ENCODE measurements at regions not wholly inside any gene's neighbourhood (a gene's known extent, or its start where the extent isn't known, plus 50 kb on each side); places are given as distances from the start of the nearest gene placed in this dataset.

DNA sequence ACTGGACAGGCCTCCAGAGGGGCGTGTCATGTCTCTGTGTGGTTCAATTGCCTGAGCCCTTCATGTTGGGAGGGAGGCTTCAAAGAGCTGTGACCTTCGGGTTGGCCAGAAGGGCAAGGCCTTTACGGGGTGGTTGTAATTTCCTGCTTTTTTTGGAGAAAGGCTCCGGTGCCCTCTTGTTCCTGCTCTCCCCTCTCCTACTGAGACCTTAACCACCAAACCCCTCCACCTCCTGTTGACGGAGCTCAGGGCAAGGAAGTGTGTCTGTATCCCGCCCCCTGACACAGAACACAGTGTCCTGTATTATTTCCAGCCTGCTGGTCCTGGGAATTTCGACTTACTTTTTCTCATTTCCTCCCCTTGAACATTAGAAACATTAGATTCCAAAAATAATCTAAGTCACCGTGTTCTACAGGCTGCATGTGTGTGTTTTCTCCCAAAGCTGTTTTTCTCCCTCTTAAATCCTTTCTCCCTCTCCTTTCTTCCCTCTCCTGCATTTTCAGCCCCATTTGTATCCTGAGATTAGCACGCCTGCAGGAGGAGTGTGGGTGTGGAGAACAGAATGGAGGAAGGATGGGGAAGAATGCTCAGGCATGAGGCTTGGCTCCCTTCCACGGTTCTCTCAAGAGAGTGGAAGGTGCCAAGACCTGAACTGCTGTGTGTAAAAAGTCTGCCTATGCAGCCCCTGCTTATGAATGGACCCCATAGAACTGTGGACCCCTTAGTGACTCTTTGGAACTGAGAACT lies 285.4 kb upstream of the ROPN1 start:
- H3K27ac ChIP-seq (ENCODE audit: insufficient read depth, low read length, poor library complexity, severe bottlenecking), result no peak overlapping the region
- H3K4me3 ChIP-seq (ENCODE audit: insufficient read depth, low read depth, low read length, poor library complexity, severe bottlenecking), result no peak overlapping the region
- H3K36me3 ChIP-seq (ENCODE audit: control insufficient read depth, insufficient read depth, low read length), result no peaks in the 10 kb centered on the region
- H3K27me3 ChIP-seq (replicated peaks; ENCODE audit: control insufficient read depth, insufficient read depth, low read length, poor library complexity, severe bottlenecking), result no peaks in the 10 kb centered on the region
- H3K4me1 ChIP-seq (ENCODE audit: control insufficient read depth, insufficient read depth, low read length, poor library complexity, severe bottlenecking), result no peaks in the 10 kb centered on the region
- H3K9me3 ChIP-seq (ENCODE audit: control insufficient read depth, low read length), result no peaks in the 10 kb centered on the region
- no peak for DNase-seq

DNA sequence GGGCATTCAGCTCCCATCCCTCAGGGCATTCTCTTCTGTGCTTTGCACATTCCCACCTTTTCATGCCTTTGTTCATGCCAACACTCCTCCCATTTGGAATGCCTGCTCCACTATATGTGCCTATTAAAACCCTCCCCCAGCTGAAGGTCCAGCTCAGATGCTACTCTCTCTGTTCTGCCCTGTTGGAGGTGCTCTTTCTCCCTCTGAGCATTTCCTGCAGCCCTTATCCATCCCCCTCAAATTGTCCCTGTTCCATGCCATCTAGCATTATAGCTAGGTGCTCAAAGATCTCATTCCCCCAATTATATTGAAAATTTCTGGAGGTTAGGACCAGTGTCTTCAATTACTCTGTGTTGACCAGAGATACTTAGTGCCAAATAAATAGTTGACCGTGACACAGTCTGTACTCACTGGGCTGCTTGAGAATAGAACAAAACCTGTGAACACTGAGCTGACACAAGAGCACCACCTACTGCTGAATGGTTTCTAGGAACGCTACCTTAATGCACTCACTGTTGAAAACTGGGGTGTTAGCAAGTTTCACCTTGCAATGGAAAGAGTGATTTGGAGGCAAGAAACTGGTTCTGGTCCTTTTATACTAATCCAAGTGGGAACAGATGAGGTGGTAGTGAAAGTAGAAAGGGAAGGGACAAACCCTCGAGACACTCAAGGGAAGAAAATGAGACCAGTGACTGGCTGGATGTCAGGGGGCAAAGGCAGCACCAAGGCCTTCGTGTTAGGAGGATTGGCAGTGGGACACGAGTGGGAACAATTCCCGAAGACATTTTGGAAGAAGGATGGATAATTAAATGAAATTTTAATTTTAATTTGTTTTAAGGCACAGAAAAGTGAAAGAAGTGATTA lies 289.8 kb upstream of the ROPN1 start:
- DNase-seq, result no peak

DNA sequence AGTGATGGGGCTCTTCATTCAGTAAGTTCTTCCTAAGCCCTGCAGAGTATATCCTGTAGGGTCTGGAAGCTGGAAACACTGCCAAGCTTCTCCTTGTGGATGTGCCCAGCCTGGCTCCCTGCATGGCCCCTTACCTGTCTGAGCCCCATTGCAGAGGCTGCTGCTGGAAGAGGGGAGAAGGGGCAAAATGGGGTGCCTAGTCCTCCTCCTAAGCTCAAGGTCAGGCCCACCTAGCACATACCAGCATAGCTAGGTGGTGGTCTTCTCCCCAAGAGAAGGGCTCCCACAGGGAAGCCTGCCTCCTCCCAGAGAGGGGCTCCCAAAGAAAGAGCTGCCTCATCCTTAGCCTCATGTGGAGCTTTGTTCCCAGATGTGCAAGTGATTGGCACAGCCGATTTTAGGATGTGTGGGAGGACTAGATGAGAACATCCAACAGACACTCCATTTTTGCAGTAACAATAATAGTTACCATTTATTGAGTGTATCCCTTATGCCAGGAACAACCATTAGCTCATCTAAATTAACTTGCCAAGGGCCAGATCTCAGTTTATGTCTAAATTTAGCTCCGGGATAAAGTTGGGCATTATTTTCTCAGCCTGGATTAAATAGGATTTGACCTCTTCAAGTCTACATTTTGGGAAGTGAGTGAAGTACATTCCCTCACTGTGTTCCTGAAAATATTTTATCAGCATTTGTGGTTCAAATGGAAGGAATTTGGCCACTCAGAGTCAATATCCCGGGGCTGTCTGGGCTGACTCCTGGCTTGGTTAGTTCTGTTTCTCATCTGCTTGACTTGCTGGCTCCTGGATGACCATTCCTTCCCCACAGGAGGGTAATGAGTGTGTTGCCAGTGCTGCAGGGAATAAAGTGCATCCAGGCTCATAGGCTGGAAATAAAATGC lies 291.1 kb upstream of the ROPN1 start:
- H3K36me3 ChIP-seq (ENCODE audit: control insufficient read depth, insufficient read depth, low read length), result no peaks in the 10 kb centered on the region
- DNase-seq, result no peak
- no peaks in the 10 kb centered on the region for H3K4me1 ChIP-seq (ENCODE audit: control insufficient read depth, insufficient read depth, low read length, poor library complexity, severe bottlenecking)
- H3K27me3 ChIP-seq (replicated peaks; ENCODE audit: control insufficient read depth, insufficient read depth, low read length, poor library complexity, severe bottlenecking), result no peaks in the 10 kb centered on the region
- H3K9me3 ChIP-seq (ENCODE audit: control insufficient read depth, low read length), result no peaks in the 10 kb centered on the region
- H3K27ac ChIP-seq (ENCODE audit: insufficient read depth, low read length, poor library complexity, severe bottlenecking), result no peak overlapping the region
- no peak overlapping the region for H3K4me3 ChIP-seq (ENCODE audit: insufficient read depth, low read depth, low read length, poor library complexity, severe bottlenecking)

More for the DNA sequence above, 289.8 kb upstream of the ROPN1 start:
- Histone ChIP-seq H3K9me3 (ENCODE audit: control insufficient read depth, low read length) (no peaks in the 10 kb centered on the region), H3K36me3 (ENCODE audit: control insufficient read depth, insufficient read depth, low read length) (no peaks in the 10 kb centered on the region), H3K27ac (ENCODE audit: insufficient read depth, low read length, poor library complexity, severe bottlenecking) (no peak overlapping the region), H3K27me3 (replicated peaks; ENCODE audit: control insufficient read depth, insufficient read depth, low read length, poor library complexity, severe bottlenecking) (no peaks in the 10 kb centered on the region), H3K4me3 (ENCODE audit: insufficient read depth, low read depth, low read length, poor library complexity, severe bottlenecking) (no peak overlapping the region), H3K4me1 (ENCODE audit: control insufficient read depth, insufficient read depth, low read length, poor library complexity, severe bottlenecking) (no peaks in the 10 kb centered on the region)

DNA sequence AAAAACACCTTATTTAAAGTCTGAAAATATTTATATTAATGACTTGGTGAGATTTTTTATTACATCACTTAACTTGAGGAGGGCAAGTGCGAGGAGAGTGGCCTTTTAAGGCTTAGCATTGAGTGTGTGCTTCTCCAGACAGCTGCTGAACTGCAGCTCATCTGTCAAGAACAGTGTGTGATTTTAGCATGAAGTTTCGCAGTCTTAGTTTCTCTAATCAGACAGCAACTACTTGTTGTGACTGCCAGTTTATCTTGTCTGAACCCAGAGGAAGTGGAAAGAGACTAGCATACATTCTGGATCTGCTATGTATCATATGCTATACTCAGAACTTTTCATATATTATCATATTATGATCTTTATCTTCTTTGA lies 291.7 kb upstream of the ROPN1 start:
- H3K9me3 ChIP-seq (ENCODE audit: control insufficient read depth, low read length), result no peaks in the 10 kb centered on the region
- no peak for DNase-seq

DNA sequence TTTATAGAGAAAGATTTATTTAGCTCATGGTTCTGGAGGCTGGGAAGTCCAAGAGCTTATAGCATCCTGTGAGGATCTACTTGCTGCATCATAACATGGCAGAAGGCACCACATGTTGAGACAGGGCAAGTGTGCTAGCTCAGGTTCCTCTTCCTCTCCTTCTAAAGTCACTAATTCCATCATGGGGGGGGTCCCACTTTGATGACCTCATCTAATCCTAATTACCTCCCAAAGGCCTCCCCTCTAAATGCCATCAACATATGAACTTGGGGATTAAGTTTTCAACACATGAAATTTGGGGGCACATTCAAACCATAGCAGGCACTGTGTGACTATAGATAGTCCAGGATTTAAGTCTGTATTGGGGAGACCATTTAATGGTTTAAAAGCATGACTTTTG lies 297.1 kb upstream of the ROPN1 start:
- Histone ChIP-seq H3K4me1 (ENCODE audit: control insufficient read depth, insufficient read depth, low read length, poor library complexity, severe bottlenecking) (no peaks in the 10 kb centered on the region), H3K27me3 (replicated peaks; ENCODE audit: control insufficient read depth, insufficient read depth, low read length, poor library complexity, severe bottlenecking) (no peaks in the 10 kb centered on the region), H3K27ac (ENCODE audit: insufficient read depth, low read length, poor library complexity, severe bottlenecking) (no peak overlapping the region), H3K4me3 (ENCODE audit: insufficient read depth, low read depth, low read length, poor library complexity, severe bottlenecking) (no peak overlapping the region), H3K36me3 (ENCODE audit: control insufficient read depth, insufficient read depth, low read length) (no peaks in the 10 kb centered on the region), H3K9me3 (ENCODE audit: control insufficient read depth, low read length) (no peaks in the 10 kb centered on the region)
- DNase-seq, result no peak

More for the DNA sequence above, 291.7 kb upstream of the ROPN1 start:
- H3K36me3 ChIP-seq (ENCODE audit: control insufficient read depth, insufficient read depth, low read length), result no peaks in the 10 kb centered on the region
- H3K4me3 ChIP-seq (ENCODE audit: insufficient read depth, low read depth, low read length, poor library complexity, severe bottlenecking), result no peak overlapping the region
- H3K4me1 ChIP-seq (ENCODE audit: control insufficient read depth, insufficient read depth, low read length, poor library complexity, severe bottlenecking), result no peaks in the 10 kb centered on the region
- H3K27ac ChIP-seq (ENCODE audit: insufficient read depth, low read length, poor library complexity, severe bottlenecking), result no peak overlapping the region
- H3K27me3 ChIP-seq (replicated peaks; ENCODE audit: control insufficient read depth, insufficient read depth, low read length, poor library complexity, severe bottlenecking), result no peaks in the 10 kb centered on the region

DNA sequence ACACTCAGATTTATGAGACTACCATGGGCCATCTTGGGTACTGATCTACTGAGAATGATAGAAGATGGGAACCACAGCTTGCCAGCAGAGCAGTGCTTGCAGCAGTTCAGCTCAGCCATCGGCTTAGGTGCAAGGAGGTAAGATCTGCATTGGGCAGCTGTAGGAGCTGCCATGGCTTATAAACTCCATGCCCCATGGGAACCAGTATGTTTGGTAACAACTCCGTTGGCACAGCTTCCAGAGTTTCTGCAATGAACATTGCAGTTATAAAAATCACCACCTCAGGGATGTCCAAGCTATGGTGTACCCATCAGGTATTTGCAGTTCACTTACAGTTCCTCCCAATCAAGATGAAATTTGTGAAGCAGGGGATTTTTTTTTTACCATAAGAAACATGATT lies 299.1 kb upstream of the ROPN1 start:
- Histone ChIP-seq H3K36me3 (ENCODE audit: control insufficient read depth, insufficient read depth, low read length) (no peaks in the 10 kb centered on the region), H3K4me3 (ENCODE audit: insufficient read depth, low read depth, low read length, poor library complexity, severe bottlenecking) (no peak overlapping the region), H3K4me1 (ENCODE audit: control insufficient read depth, insufficient read depth, low read length, poor library complexity, severe bottlenecking) (no peaks in the 10 kb centered on the region), H3K27me3 (replicated peaks; ENCODE audit: control insufficient read depth, insufficient read depth, low read length, poor library complexity, severe bottlenecking) (no peaks in the 10 kb centered on the region), H3K9me3 (ENCODE audit: control insufficient read depth, low read length) (no peaks in the 10 kb centered on the region), H3K27ac (ENCODE audit: insufficient read depth, low read length, poor library complexity, severe bottlenecking) (no peak overlapping the region)
- DNase-seq, result no peak

DNA sequence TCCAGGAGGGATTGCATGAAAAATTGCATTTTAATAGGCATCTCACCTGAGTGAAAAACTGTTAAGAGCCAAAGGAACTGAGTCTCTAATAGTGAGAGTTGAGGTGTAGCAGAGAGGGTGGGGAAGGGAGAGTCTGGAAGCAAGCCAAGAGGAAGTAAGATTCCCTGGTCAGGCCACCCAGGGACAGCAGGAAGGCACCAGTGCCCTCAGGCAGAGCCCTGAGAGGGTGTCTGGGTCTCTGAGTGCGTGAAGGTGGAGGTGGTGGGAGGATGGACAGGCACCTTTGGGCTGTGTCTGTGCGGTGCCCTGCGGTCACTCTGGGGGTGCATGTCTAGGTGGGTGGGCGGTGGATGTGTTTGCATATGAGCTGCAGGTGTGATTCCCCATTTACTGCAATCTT lies 300.4 kb upstream of the ROPN1 start:
- H3K27ac ChIP-seq (ENCODE audit: insufficient read depth, low read length, poor library complexity, severe bottlenecking), result no peak overlapping the region
- no peak overlapping the region for H3K4me3 ChIP-seq (ENCODE audit: insufficient read depth, low read depth, low read length, poor library complexity, severe bottlenecking)
- H3K27me3 ChIP-seq (replicated peaks; ENCODE audit: control insufficient read depth, insufficient read depth, low read length, poor library complexity, severe bottlenecking), result no peaks in the 10 kb centered on the region
- no peaks in the 10 kb centered on the region for H3K9me3 ChIP-seq (ENCODE audit: control insufficient read depth, low read length)
- no peaks in the 10 kb centered on the region for H3K36me3 ChIP-seq (ENCODE audit: control insufficient read depth, insufficient read depth, low read length)
- no peak for DNase-seq
- no peaks in the 10 kb centered on the region for H3K4me1 ChIP-seq (ENCODE audit: control insufficient read depth, insufficient read depth, low read length, poor library complexity, severe bottlenecking)

DNA sequence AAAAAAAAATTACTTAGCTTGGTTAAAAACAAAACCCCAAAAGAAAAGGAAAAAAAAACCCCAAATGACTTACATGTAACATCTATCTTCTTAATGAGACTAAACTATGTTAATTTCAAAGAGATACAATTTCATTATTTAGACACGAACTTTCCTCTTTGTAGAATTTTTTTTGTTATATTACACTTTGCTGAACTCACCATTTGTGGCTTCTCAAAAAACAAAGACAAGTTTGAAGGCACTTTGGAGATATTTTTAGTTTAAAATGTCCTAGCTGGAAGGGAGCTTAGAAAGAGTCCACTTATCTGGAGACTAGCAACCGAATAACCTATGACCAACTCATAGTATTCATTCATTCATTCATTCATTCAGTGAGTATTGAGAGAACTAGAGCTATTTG lies 301.7 kb upstream of the ROPN1 start:
- H3K4me1 ChIP-seq (ENCODE audit: control insufficient read depth, insufficient read depth, low read length, poor library complexity, severe bottlenecking), result no peaks in the 10 kb centered on the region
- H3K27ac ChIP-seq (ENCODE audit: insufficient read depth, low read length, poor library complexity, severe bottlenecking), result no peak overlapping the region
- H3K27me3 ChIP-seq (replicated peaks; ENCODE audit: control insufficient read depth, insufficient read depth, low read length, poor library complexity, severe bottlenecking), result no peaks in the 10 kb centered on the region
- H3K4me3 ChIP-seq (ENCODE audit: insufficient read depth, low read depth, low read length, poor library complexity, severe bottlenecking), result no peak overlapping the region
- no peak for DNase-seq
- H3K9me3 ChIP-seq (ENCODE audit: control insufficient read depth, low read length), result no peaks in the 10 kb centered on the region
- H3K36me3 ChIP-seq (ENCODE audit: control insufficient read depth, insufficient read depth, low read length), result no peaks in the 10 kb centered on the region

DNA sequence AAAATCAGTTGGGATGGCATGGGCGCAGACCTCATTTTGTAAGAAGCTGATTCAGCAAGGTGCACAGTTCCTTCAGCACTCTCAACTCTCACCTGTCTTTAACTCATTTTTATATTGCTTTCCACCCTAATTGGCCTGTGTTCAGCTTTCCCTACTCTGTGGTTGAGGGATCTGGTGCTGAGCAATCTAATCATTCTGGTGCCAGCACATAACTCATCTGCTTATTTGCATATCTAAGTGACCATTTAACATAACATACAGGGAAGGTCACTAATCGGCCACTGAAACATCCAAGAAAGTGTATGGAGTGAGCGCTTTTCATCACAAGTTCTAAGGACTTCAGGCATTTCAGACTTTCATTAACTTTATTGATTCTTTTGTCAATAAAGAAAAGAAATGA lies 303.4 kb upstream of the ROPN1 start:
- Histone ChIP-seq H3K9me3 (ENCODE audit: control insufficient read depth, low read length) (no peaks in the 10 kb centered on the region), H3K27me3 (replicated peaks; ENCODE audit: control insufficient read depth, insufficient read depth, low read length, poor library complexity, severe bottlenecking) (no peaks in the 10 kb centered on the region), H3K27ac (ENCODE audit: insufficient read depth, low read length, poor library complexity, severe bottlenecking) (no peak overlapping the region), H3K36me3 (ENCODE audit: control insufficient read depth, insufficient read depth, low read length) (no peaks in the 10 kb centered on the region), H3K4me3 (ENCODE audit: insufficient read depth, low read depth, low read length, poor library complexity, severe bottlenecking) (no peak overlapping the region), H3K4me1 (ENCODE audit: control insufficient read depth, insufficient read depth, low read length, poor library complexity, severe bottlenecking) (no peaks in the 10 kb centered on the region)
- no peak for DNase-seq

Measured in effector memory CD4-positive, alpha-beta T cell (primary cell).